ENCODE measurements at regions not wholly inside any gene's neighbourhood (a gene's known extent, or its start where the extent isn't known, plus 50 kb on each side); places are given as distances from the start of the nearest gene placed in this dataset.
A peak's percentile ranks its signal among the peaks of the same experiment; 100 is the strongest.

GRCh38 chr9:91082731-91083130 is 279.0 kb downstream of the AUH start:
- no peak for DNase-seq (ENCODE audit: extremely low read depth in 1 of 11, low read depth in 9 of 11, low spot score in 4 of 11)

- DNase-seq (ENCODE audit: extremely low read depth in 1 of 11, low read depth in 9 of 11, low spot score in 4 of 11) = no peak
These were observed 276.7 kb downstream of the AUH start for GRCh38 chr9:91084896-91085516.

GRCh38 chr9:91085517-91086291 is 276.0 kb downstream of the AUH start:
- no peak for DNase-seq (ENCODE audit: extremely low read depth in 1 of 11, low read depth in 9 of 11, low spot score in 4 of 11)

GRCh38 chr9:91086657-91087461 is 274.9 kb downstream of the AUH start:
- no peak for DNase-seq (ENCODE audit: extremely low read depth in 1 of 11, low read depth in 9 of 11, low spot score in 4 of 11)

GRCh38 chr9:91087462-91087759 is 274.3 kb downstream of the AUH start:
- DNase-seq (ENCODE audit: extremely low read depth in 1 of 11, low read depth in 9 of 11, low spot score in 4 of 11) = no peak

GRCh38 chr9:91089405-91090129 is 272.2 kb downstream of the AUH start:
- peak in 5 of 11 donors; percentile 17 to 25 (median 21) for DNase-seq (ENCODE audit: extremely low read depth in 1 of 11, low read depth in 9 of 11, low spot score in 4 of 11)

- no peak for DNase-seq (ENCODE audit: extremely low read depth in 1 of 11, low read depth in 9 of 11, low spot score in 4 of 11)
These were observed 271.6 kb downstream of the AUH start for GRCh38 chr9:91090130-91090410.

- no peak for DNase-seq (ENCODE audit: extremely low read depth in 1 of 11, low read depth in 9 of 11, low spot score in 4 of 11)
These were observed 269.5 kb downstream of the AUH start for GRCh38 chr9:91092214-91092613.

- DNase-seq (ENCODE audit: extremely low read depth in 1 of 11, low read depth in 9 of 11, low spot score in 4 of 11) = no peak
These were observed 267.2 kb downstream of the AUH start for GRCh38 chr9:91094324-91095088.

GRCh38 chr9:91098203-91098850 is 263.4 kb downstream of the AUH start:
- no peak for DNase-seq (ENCODE audit: extremely low read depth in 1 of 11, low read depth in 9 of 11, low spot score in 4 of 11)

GRCh38 chr9:91099436-91099835 is 262.3 kb downstream of the AUH start:
- DNase-seq (ENCODE audit: extremely low read depth in 1 of 11, low read depth in 9 of 11, low spot score in 4 of 11) = no peak

GRCh38 chr9:91100878-91101450 is 260.8 kb downstream of the AUH start:
- no peak for DNase-seq (ENCODE audit: extremely low read depth in 1 of 11, low read depth in 9 of 11, low spot score in 4 of 11)

GRCh38 chr9:91101611-91102168 is 260.0 kb downstream of the AUH start:
- no peak for DNase-seq (ENCODE audit: extremely low read depth in 1 of 11, low read depth in 9 of 11, low spot score in 4 of 11)

- no peak for DNase-seq (ENCODE audit: extremely low read depth in 1 of 11, low read depth in 9 of 11, low spot score in 4 of 11)
These were observed 259.4 kb downstream of the AUH start for GRCh38 chr9:91102269-91102668.

- no peak for DNase-seq (ENCODE audit: extremely low read depth in 1 of 11, low read depth in 9 of 11, low spot score in 4 of 11)
These were observed 257.8 kb downstream of the AUH start for GRCh38 chr9:91103931-91104330.

GRCh38 chr9:91106415-91107081 is 255.2 kb downstream of the AUH start:
- DNase-seq (ENCODE audit: extremely low read depth in 1 of 11, low read depth in 9 of 11, low spot score in 4 of 11) = no peak

- no peak for DNase-seq (ENCODE audit: extremely low read depth in 1 of 11, low read depth in 9 of 11, low spot score in 4 of 11)
These were observed 250.5 kb downstream of the AUH start for GRCh38 chr9:91111226-91111625.

Data from renal cortex interstitium (tissue), 11 donors.